B cell (primary cell): ENCODE measurements at regions not wholly inside any gene's neighbourhood (a gene's known extent, or its start where the extent isn't known, plus 50 kb on each side); places are given as distances from the start of the nearest gene placed in this dataset.

ENCODE experiments used
- ATAC-seq: fragments of 200-7000 bp; cut with Tn5 transposase; one replicate; pipeline ENCODE4 v1.10.0; 2021; ENCODE audit warnings: low read depth, mild to moderate bottlenecking, moderate number of reproducible peaks, moderate library complexity
- CTCF ChIA-PET: fragments of 350-600 bp; sonication (Branson Sonifier 250); formaldehyde crosslinking; loops from one replicate; lab custom pipeline; 2021; ENCODE audit warnings: antibody characterized with exemption, inconsistent platforms; lab: Charles Lee
- POLR2A ChIA-PET: fragments of 350-600 bp; sonication (Branson Sonifier 250); formaldehyde crosslinking; loops from one replicate; lab custom pipeline; 2021; ENCODE audit warnings: antibody characterized with exemption; lab: Charles Lee
- DNase-seq: peaks from one replicate; pipeline ENCODE4 v3.0.0; 2013
- H2AFZ ChIP-seq: 2 replicates; pipeline ENCODE4 v1.6.1; 2012; ENCODE audit warnings: mild to moderate bottlenecking, low read depth, low read length; ENCODE audit not compliant: insufficient read depth, poor library complexity, severe bottlenecking
- H3K27ac ChIP-seq, 2 donors: 1 replicate in 1 of 2; 2 replicates in 1 of 2; pipeline ENCODE4 v1.5.1; 2012 to 2013; ENCODE audit warnings: low read length in 2 of 2, mild to moderate bottlenecking in 2 of 2, moderate library complexity in 1 of 2
- H3K27me3 ChIP-seq, 4 experiments: fragments of 200-600 bp in 1 of 4; sonication (generic) in 1 of 4; replicated peaks in 1 of 4; 1 replicate in 2 of 4; 2 replicates in 2 of 4; pipeline versions ENCODE4 v1.6.1 to v1.7.0; 2013 to 2016; ENCODE audit warnings: low read length in 3 of 4, mild to moderate bottlenecking in 2 of 4, mixed read lengths in 1 of 4, moderate library complexity in 1 of 4; ENCODE audit not compliant: insufficient read depth in 4 of 4, control insufficient read depth in 3 of 4; ENCODE audit errors: control extremely low read depth in 1 of 4
- H3K36me3 ChIP-seq, 2 experiments: replicated peaks in 1 of 2; 1 replicate in 1 of 2; 2 replicates in 1 of 2; pipeline versions ENCODE4 v1.6.1 to v1.7.1; 2013; ENCODE audit warnings: low read length in 1 of 2; ENCODE audit not compliant: insufficient read depth in 2 of 2, control insufficient read depth in 1 of 2; ENCODE audit errors: control extremely low read depth in 1 of 2, extremely low read depth in 1 of 2
- H3K4me1 ChIP-seq, 2 donors: fragments of 200-600 bp in 1 of 2; sonication (generic) in 1 of 2; 1 replicate in 1 of 2; 2 replicates in 1 of 2; pipeline versions ENCODE4 v1.5.1 to v1.6.1; 2013 to 2017; ENCODE audit warnings: low read length in 2 of 2; ENCODE audit not compliant: control insufficient read depth in 2 of 2, insufficient read depth in 2 of 2
- H3K4me2 ChIP-seq: replicated peaks from 2 replicates; pipeline ENCODE3; 2012; ENCODE audit warnings: mild to moderate bottlenecking, low read depth, low read length; ENCODE audit not compliant: poor library complexity, severe bottlenecking
- H3K4me3 ChIP-seq, 5 experiments: fragments of 200-600 bp in 1 of 5; sonication (generic) in 1 of 5; 1 replicate in 3 of 5; 2 replicates in 2 of 5; pipeline versions ENCODE4 v1.5.1 to v1.7.0; 2011 to 2016; ENCODE audit warnings: low read length in 4 of 5, mild to moderate bottlenecking in 4 of 5, low read depth in 2 of 5, control low read depth in 1 of 5, moderate library complexity in 1 of 5; ENCODE audit not compliant: insufficient read depth in 1 of 5; ENCODE audit errors: control extremely low read depth in 1 of 5, extremely low read depth in 1 of 5
- H3K79me2 ChIP-seq: fragments of 200-600 bp; sonication (generic); one replicate; pipeline ENCODE4 v1.6.0; 2016; ENCODE audit warnings: low read length; ENCODE audit not compliant: control insufficient read depth, insufficient read depth
- H3K9ac ChIP-seq: fragments of 200-600 bp; sonication (generic); 2 replicates; pipeline ENCODE4 v1.6.1; 2017; ENCODE audit warnings: mild to moderate bottlenecking, low read length, moderate library complexity
- H3K9me3 ChIP-seq, 3 donors: one replicate each; pipeline versions ENCODE4 v1.6.1 to v1.7.1; 2013; ENCODE audit warnings: low read length in 2 of 3; ENCODE audit not compliant: control insufficient read depth in 2 of 3, insufficient read depth in 1 of 3; ENCODE audit errors: control extremely low read depth in 1 of 3
- H4K20me1 ChIP-seq: 2 replicates; pipeline ENCODE4 v1.6.0; 2012; ENCODE audit warnings: mild to moderate bottlenecking, low read length; ENCODE audit not compliant: insufficient read depth, control insufficient read depth, poor library complexity, severe bottlenecking
- H3K27ac Mint-ChIP-seq: one replicate; pipeline ENCODE4 v1.8.0; 2021; ENCODE audit warnings: mixed read lengths
- H3K27me3 Mint-ChIP-seq: one replicate; pipeline ENCODE4 v1.8.0; 2021; ENCODE audit warnings: mixed read lengths
- H3K4me1 Mint-ChIP-seq: one replicate; pipeline ENCODE4 v1.8.0; 2021; ENCODE audit warnings: mixed read lengths
- H3K4me3 Mint-ChIP-seq: one replicate; pipeline ENCODE4 v1.8.0; 2021; ENCODE audit warnings: mixed read lengths
- H3K9me3 Mint-ChIP-seq: one replicate; pipeline ENCODE4 v1.8.0; 2022; ENCODE audit warnings: mixed read lengths; ENCODE audit not compliant: insufficient read depth
- EZH2 ChIP-seq: IDR thresholded peaks from 2 replicates; pipeline ENCODE4 v1.6.1; 2012; ENCODE audit warnings: borderline replicate concordance, low read depth, mild to moderate bottlenecking, moderate library complexity, low read length; ENCODE audit not compliant: insufficient read depth, poor library complexity, severe bottlenecking
- WGBS: methylation state at CpG from one replicate; pipeline ENCODE4 v1.1.5; 2013; ENCODE audit warnings: missing lambda C conversion rate; ENCODE audit not compliant: insufficient coverage; 5-methylcytosine and 5-hydroxymethylcytosine counted together
- intact Hi-C: fragments of 100-400 bp; cut with micrococcal nuclease; formaldehyde crosslinking; loops from one replicate; pipeline ENCODE4 v1.10.0; 2022
- TF ChIP-seq, protein P1 (sequence below): fragments of 200-600 bp; IDR thresholded peaks from one replicate; pipeline ENCODE4 v1.8.0; 2022; ENCODE audit warnings: antibody characterized with exemption, mild to moderate bottlenecking

DNA sequence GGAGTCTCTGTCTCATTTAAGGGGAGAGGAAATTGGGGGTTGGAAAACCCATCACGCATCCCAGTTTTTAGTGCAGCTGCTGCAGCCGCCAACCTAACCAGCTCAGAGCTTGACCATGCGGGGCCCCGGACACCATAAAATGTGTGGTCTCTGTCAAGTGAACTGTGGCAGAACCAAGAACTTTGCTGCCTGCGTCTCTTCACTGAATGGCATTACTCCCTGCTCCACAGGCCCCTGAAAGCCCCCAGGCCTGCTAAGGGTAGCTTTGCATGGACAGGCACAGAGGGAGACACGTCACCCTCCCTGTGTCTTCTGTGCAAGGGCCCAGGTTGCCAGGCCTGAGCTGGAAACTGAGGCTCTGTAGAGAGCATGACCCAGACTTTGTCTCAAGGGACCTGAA, 144.6 kb upstream of the GPR26 start:
- Histone ChIP-seq H3K4me2 (no peak overlapping the region), H3K27ac (no peak overlapping the region), H3K79me2 (no peaks in the 10 kb centered on the region), H3K4me3 (no peak overlapping the region), H3K9ac (no peak overlapping the region), H4K20me1 (no peaks in the 10 kb centered on the region), H2AFZ (no peak overlapping the region), H3K27me3 (no peaks in the 10 kb centered on the region), H3K9me3 (no peaks in the 10 kb centered on the region), H3K36me3 (no peaks in the 10 kb centered on the region), H3K4me1 (peaks cover 0 to 6% of the 10 kb centered on the region in 2 donors)
- no peaks in the 10 kb centered on the region for H3K27me3 Mint-ChIP-seq
- TF ChIP-seq, protein P1, sequence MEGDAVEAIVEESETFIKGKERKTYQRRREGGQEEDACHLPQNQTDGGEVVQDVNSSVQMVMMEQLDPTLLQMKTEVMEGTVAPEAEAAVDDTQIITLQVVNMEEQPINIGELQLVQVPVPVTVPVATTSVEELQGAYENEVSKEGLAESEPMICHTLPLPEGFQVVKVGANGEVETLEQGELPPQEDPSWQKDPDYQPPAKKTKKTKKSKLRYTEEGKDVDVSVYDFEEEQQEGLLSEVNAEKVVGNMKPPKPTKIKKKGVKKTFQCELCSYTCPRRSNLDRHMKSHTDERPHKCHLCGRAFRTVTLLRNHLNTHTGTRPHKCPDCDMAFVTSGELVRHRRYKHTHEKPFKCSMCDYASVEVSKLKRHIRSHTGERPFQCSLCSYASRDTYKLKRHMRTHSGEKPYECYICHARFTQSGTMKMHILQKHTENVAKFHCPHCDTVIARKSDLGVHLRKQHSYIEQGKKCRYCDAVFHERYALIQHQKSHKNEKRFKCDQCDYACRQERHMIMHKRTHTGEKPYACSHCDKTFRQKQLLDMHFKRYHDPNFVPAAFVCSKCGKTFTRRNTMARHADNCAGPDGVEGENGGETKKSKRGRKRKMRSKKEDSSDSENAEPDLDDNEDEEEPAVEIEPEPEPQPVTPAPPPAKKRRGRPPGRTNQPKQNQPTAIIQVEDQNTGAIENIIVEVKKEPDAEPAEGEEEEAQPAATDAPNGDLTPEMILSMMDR, result no peak
- no peak for TF ChIP-seq EZH2
- no peaks in the 10 kb centered on the region for H3K9me3 Mint-ChIP-seq
- intact Hi-C loops, result no loop called here
- ChIA-PET CTCF (no interaction called here), POLR2A (no interaction called here)
- H3K27ac Mint-ChIP-seq, result no peak overlapping the region
- peaks cover 4% of the 10 kb centered on the region for H3K4me1 Mint-ChIP-seq
- 77% methylated on average over 6 of the region's 6 CpGs for WGBS
- no peak for ATAC-seq
- H3K4me3 Mint-ChIP-seq, result no peak overlapping the region
- no peak for DNase-seq

DNA sequence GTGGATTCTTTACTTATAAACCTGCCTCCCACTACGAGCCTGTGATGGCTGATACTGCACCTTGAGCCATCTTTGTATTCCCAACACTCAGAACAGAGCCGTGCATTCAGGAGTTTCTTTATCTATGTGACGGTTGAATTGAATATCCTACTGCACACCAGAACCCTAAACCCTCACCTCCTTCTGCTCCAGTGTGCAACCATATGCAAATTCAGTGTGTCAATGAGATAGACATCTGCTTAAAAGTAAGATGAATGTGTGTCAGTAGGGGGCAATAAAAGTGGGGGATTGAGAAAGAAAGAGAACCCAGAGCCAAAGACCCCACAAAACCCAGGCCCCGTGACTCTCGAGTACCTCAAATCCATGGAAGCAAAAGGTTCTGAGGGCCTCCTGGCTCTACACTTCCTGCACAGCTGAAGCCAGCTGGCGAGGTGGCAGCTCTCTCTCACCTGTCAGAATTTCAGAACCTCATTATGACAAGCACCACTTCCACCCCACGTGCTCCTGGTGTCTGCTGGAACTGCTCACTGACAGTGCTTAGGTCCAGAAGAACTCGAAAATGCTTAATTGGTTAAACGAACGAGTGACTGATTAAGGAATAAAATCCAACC, 143.3 kb upstream of the GPR26 start:
- no peak for ATAC-seq
- intact Hi-C loops, result no loop called here
- no peaks in the 10 kb centered on the region for H3K27me3 Mint-ChIP-seq
- Histone ChIP-seq H3K4me3 (no peak overlapping the region), H2AFZ (no peak overlapping the region), H3K79me2 (no peaks in the 10 kb centered on the region), H3K27me3 (no peaks in the 10 kb centered on the region), H3K27ac (no peak overlapping the region), H3K9ac (no peak overlapping the region), H3K36me3 (no peaks in the 10 kb centered on the region), H4K20me1 (no peaks in the 10 kb centered on the region), H3K9me3 (no peaks in the 10 kb centered on the region), H3K4me2 (no peak overlapping the region), H3K4me1 (peaks cover 0 to 6% of the 10 kb centered on the region in 2 donors)
- TF ChIP-seq, protein P1, result no peak
- no peak for TF ChIP-seq EZH2
- POLR2A ChIA-PET, result no interaction called here
- no peak overlapping the region for H3K27ac Mint-ChIP-seq
- H3K4me3 Mint-ChIP-seq, result no peak overlapping the region
- DNase-seq, result no peak
- H3K4me1 Mint-ChIP-seq, result peaks cover 8% of the 10 kb centered on the region
- 66% methylated on average over 6 of the region's 10 CpGs for WGBS
- H3K9me3 Mint-ChIP-seq, result no peaks in the 10 kb centered on the region
- CTCF ChIA-PET, result no interaction called here
